GM18909 (cell line): ENCODE measurements at regions not wholly inside any gene's neighbourhood (a gene's known extent, or its start where the extent isn't known, plus 50 kb on each side); places are given as distances from the start of the nearest gene placed in this dataset.
A peak's percentile ranks its signal among the peaks of the same experiment; 100 is the strongest.

Experiments used
- ATAC-seq: cut with Tn5 transposase; IDR thresholded peaks from one replicate; pipeline ENCODE4 v1.9.1; 2021; ENCODE audit warnings: mild to moderate bottlenecking; ENCODE audit not compliant: unreplicated experiment, poor library complexity

DNA sequence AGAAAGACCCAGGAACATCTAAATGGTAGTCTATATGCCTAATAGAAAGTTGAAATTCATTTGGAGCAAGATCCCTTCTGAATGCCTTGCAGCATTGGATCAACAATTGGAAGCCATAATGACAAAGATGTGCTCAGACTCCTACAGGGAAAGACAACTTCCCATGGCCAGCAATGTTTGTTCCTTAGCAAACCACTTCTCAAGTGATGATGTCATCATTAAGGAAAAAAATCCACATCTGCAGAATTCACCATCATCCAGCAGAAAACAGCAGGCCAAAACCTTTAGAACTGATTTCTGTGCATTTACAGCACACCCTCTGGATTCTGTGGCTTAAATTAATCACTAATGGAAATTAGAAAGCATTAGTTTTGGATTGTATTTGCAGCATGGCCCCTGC, 82.4 kb upstream of the ZIC3 start:
- ATAC-seq = no peak

- ATAC-seq = no peak
Observed at GRCh38 chrX:137482136-137482535, 83.8 kb upstream of the ZIC3 start.

- no peak for ATAC-seq
Observed at GRCh38 chrX:137479386-137479785, 86.5 kb upstream of the ZIC3 start.

- no peak for ATAC-seq
Observed at GRCh38 chrX:137441711-137442110, 124.2 kb upstream of the ZIC3 start.

- ATAC-seq = peak; percentile 65
Observed at GRCh38 chrX:137432609-137433008, 133.3 kb upstream of the ZIC3 start.

GRCh38 chrX:137431693-137432488, 134.0 kb upstream of the ZIC3 start:
- ATAC-seq = no peak

- ATAC-seq = no peak
Observed at GRCh38 chrX:137430984-137431475, 134.9 kb upstream of the ZIC3 start.

DNA sequence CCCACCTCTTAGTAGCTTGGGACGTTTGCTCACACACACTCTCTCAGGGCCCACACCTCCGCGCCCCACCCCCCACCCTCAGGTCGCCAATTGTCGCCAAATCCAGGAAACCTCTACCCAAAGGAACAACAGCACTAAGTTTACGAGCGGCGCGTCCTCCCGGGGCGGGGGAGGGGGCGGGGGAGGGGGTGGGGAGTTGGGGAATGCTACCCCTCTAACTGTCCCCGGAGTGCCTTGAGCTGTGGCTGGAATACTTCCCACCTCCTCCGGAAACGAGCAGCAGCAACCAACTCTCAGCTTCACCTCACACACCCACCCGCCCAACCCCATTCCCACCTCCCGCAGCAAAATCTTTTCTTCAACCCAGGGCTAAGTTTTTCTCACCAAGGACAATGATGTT, 135.6 kb upstream of the ZIC3 start:
- ATAC-seq = no peak

GRCh38 chrX:137428766-137429591, 136.9 kb upstream of the ZIC3 start:
- ATAC-seq = no peak

GRCh38 chrX:137428221-137428661, 137.7 kb upstream of the ZIC3 start:
- ATAC-seq = no peak

DNA sequence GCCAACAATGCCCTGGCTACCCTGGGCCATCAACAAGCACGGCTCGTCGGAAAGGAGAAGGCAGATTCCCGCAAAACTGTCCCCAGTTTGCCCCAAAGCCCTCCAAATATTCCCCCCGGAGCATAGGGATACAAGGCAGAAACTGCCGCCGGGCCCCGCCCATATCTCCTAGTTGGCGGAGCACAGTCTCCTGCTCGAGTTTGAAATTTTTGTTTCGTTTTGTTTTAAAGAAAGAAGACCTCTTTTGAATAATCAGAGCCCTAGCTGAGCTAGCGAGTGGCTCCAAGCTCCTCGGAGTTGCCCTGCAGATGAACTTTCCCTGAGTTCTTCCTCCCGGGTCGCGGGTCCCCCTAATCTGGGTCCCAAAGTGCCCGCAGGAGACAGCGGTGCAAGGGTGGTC, 138.1 kb upstream of the ZIC3 start:
- no peak for ATAC-seq

GRCh38 chrX:137427426-137427778, 138.5 kb upstream of the ZIC3 start:
- no peak for ATAC-seq

DNA sequence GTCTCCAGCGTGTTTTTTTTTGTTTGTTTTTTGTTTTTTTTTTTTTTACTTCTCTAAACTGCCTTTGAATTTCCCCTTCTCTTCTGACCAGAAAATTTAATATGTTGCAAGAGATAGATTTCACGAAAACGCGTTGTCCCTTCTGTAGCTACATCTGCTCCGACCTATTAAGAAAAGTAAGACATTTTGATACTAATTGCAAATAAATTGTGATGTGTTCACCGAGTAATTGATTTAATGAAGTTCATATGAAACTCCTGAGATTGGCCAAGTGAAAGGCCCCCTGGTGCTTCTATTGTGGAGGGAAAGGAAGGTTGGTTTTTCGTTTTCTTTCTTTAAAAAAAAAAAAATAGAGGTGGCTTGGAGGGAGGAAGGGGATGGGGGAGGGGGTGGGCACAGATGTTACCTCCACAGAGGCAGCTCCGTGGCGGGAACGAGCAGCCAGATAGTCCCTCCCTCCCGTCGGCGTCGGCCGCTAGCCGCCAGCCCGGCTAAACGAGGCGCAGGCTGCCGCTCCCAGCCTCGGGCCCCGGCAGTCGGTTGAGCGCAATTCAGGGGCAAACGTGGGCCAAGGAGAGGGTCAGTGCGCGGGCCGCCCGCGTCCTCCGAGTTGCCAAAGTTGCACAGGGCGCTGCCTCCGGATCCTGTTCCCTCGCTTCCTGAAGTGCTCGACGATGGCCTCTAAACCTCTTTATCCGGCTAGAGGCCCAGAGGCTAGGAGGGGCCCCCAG, 139.1 kb upstream of the ZIC3 start:
- ATAC-seq = no peak

GRCh38 chrX:137425986-137426385, 139.9 kb upstream of the ZIC3 start:
- ATAC-seq = no peak

DNA sequence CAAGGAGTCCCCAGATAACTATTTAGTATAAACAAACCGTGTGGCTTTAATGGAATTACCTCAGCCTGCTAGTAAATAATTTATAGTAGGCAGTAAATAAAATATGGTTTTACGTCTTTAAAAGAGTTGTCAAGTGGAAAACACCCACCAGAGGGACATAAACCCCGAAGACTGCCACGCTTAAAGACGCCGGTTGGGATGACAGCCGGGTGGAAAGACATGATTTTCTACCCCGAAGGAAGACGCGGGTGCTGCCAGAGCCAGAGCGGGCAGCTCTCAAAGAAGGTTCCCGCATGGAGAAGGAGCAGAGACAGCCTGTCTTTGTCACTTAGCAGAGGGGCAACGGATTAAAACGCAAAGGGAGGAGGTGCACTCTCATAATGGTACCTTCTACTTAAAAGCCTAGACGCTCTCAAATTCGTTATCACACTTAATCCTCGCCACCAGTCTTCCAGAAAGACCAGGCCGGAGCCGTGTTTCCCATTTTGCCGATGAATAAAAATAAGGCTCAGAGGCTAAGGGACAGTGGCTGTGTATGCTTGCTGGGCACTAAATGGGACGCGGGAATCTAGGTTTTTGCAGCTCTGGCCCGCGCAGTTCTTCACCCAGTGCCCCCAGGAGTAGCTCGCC, 140.5 kb upstream of the ZIC3 start:
- no peak for ATAC-seq

- ATAC-seq = no peak
Observed at GRCh38 chrX:137424679-137425078, 141.2 kb upstream of the ZIC3 start.

DNA sequence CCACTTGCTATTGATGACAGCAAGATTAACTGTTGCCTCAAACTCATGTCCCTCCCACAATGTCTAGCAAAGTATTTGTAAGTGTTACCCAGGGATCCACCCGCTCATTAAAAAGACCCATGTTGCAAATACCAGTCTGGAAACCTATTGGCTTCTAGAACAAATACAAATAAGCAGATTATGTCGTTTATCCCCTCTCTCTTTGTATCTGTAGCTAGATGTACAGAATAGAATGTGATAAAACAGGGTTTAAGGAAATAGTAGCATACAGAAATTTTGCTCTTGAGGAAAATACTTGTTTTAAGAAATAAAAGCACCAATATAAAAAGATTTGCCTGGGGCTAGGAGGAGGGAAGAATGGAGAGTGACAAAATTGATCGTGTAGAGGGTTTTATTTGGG, 142.7 kb upstream of the ZIC3 start:
- ATAC-seq = no peak

GRCh38 chrX:137418086-137418485, 147.8 kb upstream of the ZIC3 start:
- no peak for ATAC-seq

DNA sequence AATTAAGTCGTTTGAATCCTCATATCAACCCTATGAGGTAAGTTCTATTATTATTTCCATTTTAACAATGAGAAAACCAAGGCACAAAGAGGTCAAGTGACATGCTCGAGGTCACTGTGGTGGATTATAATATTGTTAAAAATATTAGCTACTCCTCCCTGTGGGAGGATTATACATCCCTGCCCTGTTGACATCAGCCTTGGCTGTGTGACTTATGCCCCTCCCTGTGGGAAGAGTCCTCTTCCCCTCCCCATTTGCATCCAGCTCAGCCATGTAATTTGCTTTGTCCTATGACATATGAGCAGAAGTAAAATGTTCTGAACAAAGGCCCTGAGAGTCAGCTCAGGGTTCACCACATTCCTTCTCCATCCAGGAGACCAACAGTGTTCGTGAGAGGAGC, 152.7 kb upstream of the ZIC3 start:
- no peak for ATAC-seq

DNA sequence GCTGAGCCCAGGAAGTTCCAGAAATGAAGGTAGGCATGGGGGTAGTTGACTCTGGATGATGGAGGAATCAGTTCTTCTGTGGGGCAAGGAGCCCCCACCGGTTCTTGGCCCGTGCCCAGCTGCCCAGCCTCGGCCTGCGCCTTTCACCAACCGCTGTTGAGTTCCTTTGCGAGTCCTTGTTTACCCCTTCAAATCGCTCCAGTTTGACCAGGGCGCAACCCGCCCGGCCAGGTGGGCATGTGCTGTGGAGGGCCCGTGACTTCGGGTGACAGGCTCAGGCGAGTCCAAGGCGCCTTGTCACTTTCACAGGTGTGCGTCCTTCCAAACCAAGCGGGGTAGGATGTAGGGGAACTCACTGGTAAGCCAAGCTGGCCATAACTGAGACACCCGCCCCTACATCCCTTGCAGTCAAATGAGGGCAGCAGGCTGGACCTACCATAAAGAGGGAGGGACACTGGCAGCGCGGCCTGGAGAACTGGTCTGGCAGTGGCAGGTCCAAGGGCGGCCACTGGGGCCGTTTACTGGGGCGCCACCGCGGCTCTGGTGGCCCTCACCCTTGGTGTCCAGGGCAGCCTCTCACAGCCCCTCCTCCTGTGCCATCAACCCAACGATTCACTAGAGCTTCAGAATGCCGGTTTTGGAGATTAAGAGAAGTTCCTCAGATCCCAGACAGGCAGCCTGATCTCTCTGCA, 160.3 kb upstream of the ZIC3 start:
- no peak for ATAC-seq
